ENCODE measurements at regions not wholly inside any gene's neighbourhood (a gene's known extent, or its start where the extent isn't known, plus 50 kb on each side); places are given as distances from the start of the nearest gene placed in this dataset.

DNA sequence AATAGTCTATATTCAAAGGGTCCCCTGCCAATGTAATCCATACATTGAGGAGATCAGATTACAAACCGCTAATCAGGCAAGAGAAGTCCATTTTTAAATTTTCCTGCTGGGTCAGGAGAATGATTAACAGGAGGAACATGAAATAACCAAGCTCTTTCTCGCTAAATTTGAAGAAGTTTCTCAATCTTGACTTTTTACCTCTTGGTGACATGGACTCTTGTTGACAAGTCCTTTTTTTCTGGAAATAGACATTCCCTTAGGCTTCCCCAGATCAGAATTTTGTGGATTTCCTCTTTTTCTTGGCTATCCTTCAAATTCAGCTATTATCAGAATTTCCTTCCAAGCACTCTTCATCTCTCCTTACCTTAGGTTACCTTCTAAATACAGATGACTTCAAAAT, 153.0 kb upstream of the LRATD1 start (continued):
- TF ChIP-seq, protein P1, sequence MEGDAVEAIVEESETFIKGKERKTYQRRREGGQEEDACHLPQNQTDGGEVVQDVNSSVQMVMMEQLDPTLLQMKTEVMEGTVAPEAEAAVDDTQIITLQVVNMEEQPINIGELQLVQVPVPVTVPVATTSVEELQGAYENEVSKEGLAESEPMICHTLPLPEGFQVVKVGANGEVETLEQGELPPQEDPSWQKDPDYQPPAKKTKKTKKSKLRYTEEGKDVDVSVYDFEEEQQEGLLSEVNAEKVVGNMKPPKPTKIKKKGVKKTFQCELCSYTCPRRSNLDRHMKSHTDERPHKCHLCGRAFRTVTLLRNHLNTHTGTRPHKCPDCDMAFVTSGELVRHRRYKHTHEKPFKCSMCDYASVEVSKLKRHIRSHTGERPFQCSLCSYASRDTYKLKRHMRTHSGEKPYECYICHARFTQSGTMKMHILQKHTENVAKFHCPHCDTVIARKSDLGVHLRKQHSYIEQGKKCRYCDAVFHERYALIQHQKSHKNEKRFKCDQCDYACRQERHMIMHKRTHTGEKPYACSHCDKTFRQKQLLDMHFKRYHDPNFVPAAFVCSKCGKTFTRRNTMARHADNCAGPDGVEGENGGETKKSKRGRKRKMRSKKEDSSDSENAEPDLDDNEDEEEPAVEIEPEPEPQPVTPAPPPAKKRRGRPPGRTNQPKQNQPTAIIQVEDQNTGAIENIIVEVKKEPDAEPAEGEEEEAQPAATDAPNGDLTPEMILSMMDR (IDR thresholded peaks at IDR 0.05) = no peak

DNA sequence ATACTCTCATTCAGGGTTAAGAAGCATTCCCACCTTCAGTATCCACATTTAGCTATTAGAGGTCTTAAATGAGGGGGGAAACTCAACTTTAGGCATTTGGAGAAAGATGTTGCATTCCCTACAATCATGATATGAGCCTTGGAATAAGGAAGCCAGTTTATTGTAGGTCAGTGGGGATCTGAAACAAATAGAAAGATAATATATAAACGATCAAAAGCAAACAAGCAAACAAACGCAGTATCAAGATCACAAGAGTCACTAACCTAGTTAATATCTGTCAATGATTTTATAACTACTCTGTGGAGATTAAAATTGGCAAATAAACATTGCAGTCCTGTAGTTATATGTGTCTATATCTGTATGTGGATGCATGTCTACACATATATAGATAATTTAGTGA, 152.4 kb upstream of the LRATD1 start:
- TF ChIP-seq RELA (CRISPR knock-in tag; IDR thresholded peaks at IDR 0.05; ENCODE audit: borderline replicate concordance) (no peak), TCF7 (CRISPR knock-in tag; IDR thresholded peaks at IDR 0.05; ENCODE audit: low read depth) (no peak), IRF2 (CRISPR knock-in tag; IDR thresholded peaks at IDR 0.05; ENCODE audit: borderline replicate concordance, low read depth) (no peak), ZBTB21 (CRISPR knock-in tag; IDR thresholded peaks at IDR 0.05; ENCODE audit: borderline replicate concordance) (no peak), MYBL2 (CRISPR knock-in tag; IDR thresholded peaks at IDR 0.05) (no peak), TEAD1 (CRISPR knock-in tag; IDR thresholded peaks at IDR 0.05) (no peak), GABPB1 (CRISPR knock-in tag; IDR thresholded peaks at IDR 0.05) (no peak), HMGA2 (CRISPR knock-in tag; IDR thresholded peaks at IDR 0.05) (no peak)
- Mint-ChIP-seq H3K36me3 (no peaks in the 10 kb centered on the region), H3K4me1 (no peaks in the 10 kb centered on the region), H3K27me3 (ENCODE audit: low read depth) (no peaks in the 10 kb centered on the region), H3K9me3 (no peaks in the 10 kb centered on the region), H3K27ac (no peak overlapping the region), H3K4me3 (no peak overlapping the region)
- ChIA-PET POLR2A (no interaction called here), CTCF (no interaction called here)
- no peak for ATAC-seq
- DNase-seq (ENCODE audit: low spot score) = no peak

DNA sequence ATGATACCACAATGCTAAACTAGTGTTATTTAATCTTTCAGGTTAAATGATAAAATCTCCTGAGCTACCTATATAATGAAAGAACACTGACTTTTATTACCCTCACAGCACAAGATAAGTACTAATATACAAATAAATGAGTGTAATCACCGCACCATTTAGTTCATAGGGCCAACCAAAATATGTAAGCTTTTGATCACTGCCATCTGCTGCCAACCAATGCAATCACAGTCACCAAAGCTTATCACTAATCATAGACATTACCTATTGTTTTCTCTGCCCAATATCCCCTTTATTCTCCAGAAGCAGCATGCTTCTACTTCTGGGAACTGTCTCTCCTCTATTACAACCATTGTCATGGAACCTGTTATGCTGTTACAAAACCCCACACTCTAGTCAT, 151.6 kb upstream of the LRATD1 start:
- CTCF ChIA-PET = no interaction called here
- no peak for ATAC-seq
- POLR2A ChIA-PET = no interaction called here
- TF ChIP-seq GRHL2 (CRISPR knock-in tag; IDR thresholded peaks at IDR 0.05; ENCODE audit: insufficient replicate concordance, severe bottlenecking) = no peak
- TF ChIP-seq GTF2I (CRISPR knock-in tag; conservative IDR thresholded peaks at IDR 0.05) = no peak
- TF ChIP-seq SP1 (CRISPR knock-in tag; conservative IDR thresholded peaks at IDR 0.05) = no peak
- no peak for TF ChIP-seq CREM (CRISPR knock-in tag; IDR thresholded peaks at IDR 0.05)
- TF ChIP-seq ZNF317 (CRISPR knock-in tag; IDR thresholded peaks at IDR 0.05; ENCODE audit: borderline replicate concordance, low read depth) = no peak
- TF ChIP-seq ZNF423 (CRISPR knock-in tag; IDR thresholded peaks at IDR 0.05) = no peak
- TF ChIP-seq, protein P2, sequence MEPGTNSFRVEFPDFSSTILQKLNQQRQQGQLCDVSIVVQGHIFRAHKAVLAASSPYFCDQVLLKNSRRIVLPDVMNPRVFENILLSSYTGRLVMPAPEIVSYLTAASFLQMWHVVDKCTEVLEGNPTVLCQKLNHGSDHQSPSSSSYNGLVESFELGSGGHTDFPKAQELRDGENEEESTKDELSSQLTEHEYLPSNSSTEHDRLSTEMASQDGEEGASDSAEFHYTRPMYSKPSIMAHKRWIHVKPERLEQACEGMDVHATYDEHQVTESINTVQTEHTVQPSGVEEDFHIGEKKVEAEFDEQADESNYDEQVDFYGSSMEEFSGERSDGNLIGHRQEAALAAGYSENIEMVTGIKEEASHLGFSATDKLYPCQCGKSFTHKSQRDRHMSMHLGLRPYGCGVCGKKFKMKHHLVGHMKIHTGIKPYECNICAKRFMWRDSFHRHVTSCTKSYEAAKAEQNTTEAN (CRISPR knock-in tag; IDR thresholded peaks at IDR 0.05) = no peak
- TF ChIP-seq TCF7 (CRISPR knock-in tag; IDR thresholded peaks at IDR 0.05; ENCODE audit: low read depth) = no peak
- TF ChIP-seq RELA (CRISPR knock-in tag; IDR thresholded peaks at IDR 0.05; ENCODE audit: borderline replicate concordance) = no peak
- no peaks in the 10 kb centered on the region for H3K36me3 Mint-ChIP-seq
- no peak overlapping the region for H3K4me3 Mint-ChIP-seq
- peaks cover 6% of the 10 kb centered on the region for H3K9me3 Mint-ChIP-seq
- no peak overlapping the region for H3K27ac Mint-ChIP-seq
- H3K4me1 Mint-ChIP-seq = no peaks in the 10 kb centered on the region
- no peak for DNase-seq (ENCODE audit: low spot score)
- no peaks in the 10 kb centered on the region for H3K27me3 Mint-ChIP-seq (ENCODE audit: low read depth)

DNA sequence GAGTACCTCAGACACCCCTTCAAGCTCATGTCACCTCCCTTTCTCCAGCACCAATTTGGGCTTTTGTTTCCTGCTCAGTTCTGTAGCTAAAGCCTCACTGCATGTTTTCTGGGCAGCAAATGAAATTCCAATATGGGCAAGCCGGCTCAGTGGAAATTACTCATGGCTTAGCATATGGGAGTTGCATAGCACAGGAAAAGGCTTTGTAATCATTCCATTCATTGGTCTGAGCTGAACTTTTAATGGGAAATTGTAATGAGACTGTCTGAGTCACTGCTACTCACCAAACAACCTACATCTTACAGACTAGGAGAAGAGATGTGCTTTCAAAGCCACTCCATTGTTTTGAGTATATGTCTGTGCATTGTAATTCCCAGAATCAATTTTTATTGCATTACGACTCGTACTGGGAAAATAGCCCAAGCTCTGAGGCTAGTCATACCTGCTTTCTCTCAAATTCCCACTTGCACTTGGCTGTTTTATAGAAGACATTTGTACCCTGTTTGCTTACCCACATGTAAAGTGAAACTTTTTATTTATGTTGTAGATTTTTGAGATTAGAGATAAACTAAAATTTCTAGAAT, 139.5 kb upstream of the LRATD1 start:
- H3K27ac Mint-ChIP-seq = no peak overlapping the region
- no peaks in the 10 kb centered on the region for H3K9me3 Mint-ChIP-seq
- POLR2A ChIA-PET = no interaction called here
- no peak for DNase-seq (ENCODE audit: low spot score)
- peaks cover 4% of the 10 kb centered on the region; the same call in 1 of the 2 replicates for H3K4me1 Mint-ChIP-seq
- no peak overlapping the region for H3K4me3 Mint-ChIP-seq
- no peaks in the 10 kb centered on the region for H3K36me3 Mint-ChIP-seq
- ATAC-seq = peak; percentile 43; the same call in 1 of the 2 replicates
- no peaks in the 10 kb centered on the region for H3K27me3 Mint-ChIP-seq (ENCODE audit: low read depth)
- CTCF ChIA-PET = no interaction called here
- TF ChIP-seq SMAD4 (CRISPR knock-in tag; IDR thresholded peaks at IDR 0.05) (no peak), CBFB (CRISPR knock-in tag; IDR thresholded peaks at IDR 0.05; ENCODE audit: low read depth) (no peak), SMAD3 (CRISPR knock-in tag; IDR thresholded peaks at IDR 0.05; ENCODE audit: borderline replicate concordance) (no peak), OVOL2 (CRISPR knock-in tag; IDR thresholded peaks at IDR 0.05; ENCODE audit: borderline replicate concordance) (no peak), NR1H2 (CRISPR knock-in tag; IDR thresholded peaks at IDR 0.05) (no peak), ZNF232 (CRISPR knock-in tag; IDR thresholded peaks at IDR 0.05) (no peak), FOXJ3 (CRISPR knock-in tag; IDR thresholded peaks at IDR 0.05; ENCODE audit: borderline replicate concordance) (no peak), NFATC4 (CRISPR knock-in tag; IDR thresholded peaks at IDR 0.05) (no peak), KAT7 (CRISPR knock-in tag; IDR thresholded peaks at IDR 0.05; ENCODE audit: borderline replicate concordance) (no peak), ZNF416 (CRISPR knock-in tag; IDR thresholded peaks at IDR 0.05) (no peak), IRF2 (CRISPR knock-in tag; IDR thresholded peaks at IDR 0.05; ENCODE audit: borderline replicate concordance, low read depth) (no peak)
- TF ChIP-seq, protein P3, sequence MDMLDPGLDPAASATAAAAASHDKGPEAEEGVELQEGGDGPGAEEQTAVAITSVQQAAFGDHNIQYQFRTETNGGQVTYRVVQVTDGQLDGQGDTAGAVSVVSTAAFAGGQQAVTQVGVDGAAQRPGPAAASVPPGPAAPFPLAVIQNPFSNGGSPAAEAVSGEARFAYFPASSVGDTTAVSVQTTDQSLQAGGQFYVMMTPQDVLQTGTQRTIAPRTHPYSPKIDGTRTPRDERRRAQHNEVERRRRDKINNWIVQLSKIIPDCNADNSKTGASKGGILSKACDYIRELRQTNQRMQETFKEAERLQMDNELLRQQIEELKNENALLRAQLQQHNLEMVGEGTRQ (CRISPR knock-in tag; IDR thresholded peaks at IDR 0.05) = no peak
- TF ChIP-seq, protein P4, sequence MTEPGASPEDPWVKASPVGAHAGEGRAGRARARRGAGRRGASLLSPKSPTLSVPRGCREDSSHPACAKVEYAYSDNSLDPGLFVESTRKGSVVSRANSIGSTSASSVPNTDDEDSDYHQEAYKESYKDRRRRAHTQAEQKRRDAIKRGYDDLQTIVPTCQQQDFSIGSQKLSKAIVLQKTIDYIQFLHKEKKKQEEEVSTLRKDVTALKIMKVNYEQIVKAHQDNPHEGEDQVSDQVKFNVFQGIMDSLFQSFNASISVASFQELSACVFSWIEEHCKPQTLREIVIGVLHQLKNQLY (CRISPR knock-in tag; IDR thresholded peaks at IDR 0.05) = no peak

Data from WTC11 (cell line).